Smooth muscle cell (in vitro differentiated cells): ENCODE measurements at regions not wholly inside any gene's neighbourhood (a gene's known extent, or its start where the extent isn't known, plus 50 kb on each side); places are given as distances from the start of the nearest gene placed in this dataset.

Source experiments
- DNase-seq: peaks from one replicate; lab custom pipeline; 2025; ENCODE audit not compliant: unreplicated experiment; lab: John Stamatoyannopoulos, UW
- H2AFZ ChIP-seq: fragments of 200-600 bp; sonication (generic); 2 replicates; pipeline ENCODE4 v1.6.0; 2016; ENCODE audit warnings: antibody characterized with exemption, low read depth, mild to moderate bottlenecking
- H3F3A ChIP-seq: fragments of 200-600 bp; sonication (generic); 2 replicates; pipeline ENCODE4 v1.6.0; 2017; ENCODE audit warnings: antibody characterized with exemption, low read depth
- H3K27ac ChIP-seq: fragments of 200-600 bp; sonication (generic); 2 replicates; pipeline ENCODE4 v1.5.1; 2016; ENCODE audit warnings: low read depth, mild to moderate bottlenecking
- H3K27me3 ChIP-seq: fragments of 200-600 bp; sonication (generic); 2 replicates; pipeline ENCODE4 v1.6.1; 2016; ENCODE audit warnings: low read depth, mild to moderate bottlenecking
- H3K36me3 ChIP-seq: fragments of 200-600 bp; sonication (generic); 2 replicates; pipeline ENCODE4 v1.5.1; 2016; ENCODE audit warnings: low read depth
- H3K4me1 ChIP-seq: fragments of 200-600 bp; sonication (generic); 2 replicates; pipeline ENCODE4 v1.5.1; 2016; ENCODE audit warnings: low read depth
- H3K4me2 ChIP-seq: fragments of 200-600 bp; sonication (generic); 2 replicates; pipeline ENCODE4 v1.6.0; 2016; ENCODE audit warnings: mild to moderate bottlenecking
- H3K4me3 ChIP-seq: fragments of 200-600 bp; sonication (generic); 2 replicates; pipeline ENCODE4 v1.5.1; 2016; ENCODE audit warnings: mild to moderate bottlenecking
- H3K79me2 ChIP-seq: fragments of 200-600 bp; sonication (generic); 2 replicates; pipeline ENCODE4 v1.6.0; 2016; ENCODE audit warnings: low read depth, mild to moderate bottlenecking
- H3K9ac ChIP-seq: fragments of 200-600 bp; sonication (generic); 2 replicates; pipeline ENCODE4 v1.6.0; 2016; ENCODE audit warnings: low read depth
- H3K9me3 ChIP-seq: fragments of 200-600 bp; sonication (generic); replicated peaks from 2 replicates; pipeline ENCODE4 v1.5.1; 2016; ENCODE audit warnings: low read depth
- H4K20me1 ChIP-seq: fragments of 200-600 bp; sonication (generic); 2 replicates; pipeline ENCODE4 v1.6.0; 2016; ENCODE audit warnings: low read depth
- CTCF ChIP-seq: fragments of 200-600 bp; sonication (generic); IDR thresholded peaks from 2 replicates; pipeline ENCODE4 v1.5.1; 2017; ENCODE audit warnings: borderline replicate concordance, mild to moderate bottlenecking, antibody characterized with exemption; ENCODE audit not compliant: insufficient read depth, poor library complexity, severe bottlenecking
- WGBS: methylation state at CpG from one replicate; pipeline ENCODE4 v1.1.7; 2016; ENCODE audit warnings: low lambda C conversion rate; 5-methylcytosine and 5-hydroxymethylcytosine counted together

DNA sequence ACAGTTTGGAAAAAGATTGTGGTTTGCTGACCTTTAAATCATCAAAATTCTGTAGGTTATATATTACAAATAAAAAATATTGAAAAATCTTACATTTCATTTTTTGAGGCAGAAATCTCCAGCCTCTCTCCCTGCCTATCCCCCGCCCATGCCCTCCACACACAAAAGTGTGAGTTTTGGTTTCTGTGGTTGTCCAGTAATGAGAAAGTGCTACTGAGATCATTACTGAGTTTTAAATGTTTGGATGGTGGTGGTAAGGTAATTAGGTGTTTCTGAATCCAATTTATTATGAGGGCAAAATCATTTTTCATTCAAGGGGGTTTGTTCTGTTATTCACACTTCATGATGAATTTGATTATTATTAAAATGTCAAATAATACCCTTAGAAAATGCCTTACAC lies 448.0 kb upstream of the SLC10A2 start:
- Histone ChIP-seq H3K27me3 (no peaks in the 10 kb centered on the region), H2AFZ (no peak overlapping the region), H3K4me3 (no peak overlapping the region), H3K9me3 (no peaks in the 10 kb centered on the region), H3K79me2 (no peaks in the 10 kb centered on the region), H3K9ac (no peak overlapping the region), H3K4me1 (peaks cover 5% of the 10 kb centered on the region), H3K4me2 (no peak overlapping the region), H3F3A (no peaks in the 10 kb centered on the region), H4K20me1 (no peaks in the 10 kb centered on the region), H3K36me3 (no peaks in the 10 kb centered on the region), H3K27ac (no peak overlapping the region)
- WGBS: 87% methylated on average over 1 of the region's 1 CpG
- no peak for TF ChIP-seq CTCF
- DNase-seq: no peak

GRCh38 chr13:103510007-103510535 lies 443.9 kb upstream of the SLC10A2 start:
- Histone ChIP-seq H3K27ac (no peak overlapping the region), H3K27me3 (no peaks in the 10 kb centered on the region), H3K4me3 (no peak overlapping the region), H2AFZ (no peak overlapping the region), H4K20me1 (no peaks in the 10 kb centered on the region), H3K36me3 (no peaks in the 10 kb centered on the region), H3K4me2 (no peak overlapping the region), H3K9me3 (no peaks in the 10 kb centered on the region), H3K9ac (no peak overlapping the region), H3K4me1 (no peaks in the 10 kb centered on the region), H3K79me2 (no peaks in the 10 kb centered on the region), H3F3A (no peaks in the 10 kb centered on the region)
- TF ChIP-seq CTCF: no peak
- WGBS: 81% methylated on average over 13 of the region's 13 CpGs
- DNase-seq: no peak

- no peak overlapping the region for H3K27ac ChIP-seq
- no peaks in the 10 kb centered on the region for H3K4me1 ChIP-seq
- H3K9ac ChIP-seq: no peak overlapping the region
- no peaks in the 10 kb centered on the region for H3K79me2 ChIP-seq
- no peak for DNase-seq
- H4K20me1 ChIP-seq: no peaks in the 10 kb centered on the region
- no peak overlapping the region for H2AFZ ChIP-seq
- H3K9me3 ChIP-seq: no peaks in the 10 kb centered on the region
- H3K4me2 ChIP-seq: no peak overlapping the region
- no peak for TF ChIP-seq CTCF
- no peaks in the 10 kb centered on the region for H3F3A ChIP-seq
- no peaks in the 10 kb centered on the region for H3K27me3 ChIP-seq
- WGBS: 89% methylated on average over 1 of the region's 1 CpG
- H3K36me3 ChIP-seq: no peaks in the 10 kb centered on the region
- no peak overlapping the region for H3K4me3 ChIP-seq
Observed at GRCh38 chr13:103497404-103497803, 431.2 kb upstream of the SLC10A2 start.

DNA sequence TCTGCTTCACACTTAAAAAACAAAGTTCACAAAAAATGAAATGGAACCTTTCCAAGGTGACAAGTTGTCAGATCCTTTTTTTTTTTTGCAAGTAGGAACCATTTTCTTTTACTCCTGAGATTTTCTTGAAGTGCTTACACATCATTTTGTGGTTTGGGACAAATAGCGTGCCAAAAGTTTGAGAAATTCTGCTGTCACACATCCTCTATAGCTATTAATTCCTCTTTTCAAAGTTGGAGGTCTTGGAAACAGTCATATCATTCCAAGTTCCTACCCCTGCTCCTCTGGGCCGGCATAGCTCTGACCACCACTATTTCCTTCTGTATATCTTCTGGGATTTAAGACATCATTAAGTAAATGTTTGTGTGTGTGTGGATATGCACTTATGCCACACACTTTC lies 421.6 kb upstream of the SLC10A2 start:
- no peaks in the 10 kb centered on the region for H3K9me3 ChIP-seq
- H4K20me1 ChIP-seq: no peaks in the 10 kb centered on the region
- H3K36me3 ChIP-seq: no peaks in the 10 kb centered on the region
- no peaks in the 10 kb centered on the region for H3K27me3 ChIP-seq
- H3K27ac ChIP-seq: no peak overlapping the region
- no peak overlapping the region for H2AFZ ChIP-seq
- no peak for TF ChIP-seq CTCF
- no peaks in the 10 kb centered on the region for H3K4me1 ChIP-seq
- no peaks in the 10 kb centered on the region for H3K79me2 ChIP-seq
- 81% methylated on average over 2 of the region's 2 CpGs for WGBS
- DNase-seq: no peak
- H3K4me3 ChIP-seq: no peak overlapping the region
- no peak overlapping the region for H3K9ac ChIP-seq
- H3F3A ChIP-seq: no peaks in the 10 kb centered on the region
- H3K4me2 ChIP-seq: no peak overlapping the region
